ENCODE measurements at regions not wholly inside any gene's neighbourhood (a gene's known extent, or its start where the extent isn't known, plus 50 kb on each side); places are given as distances from the start of the nearest gene placed in this dataset.
A peak's percentile ranks its signal among the peaks of the same experiment; 100 is the strongest.

DNA sequence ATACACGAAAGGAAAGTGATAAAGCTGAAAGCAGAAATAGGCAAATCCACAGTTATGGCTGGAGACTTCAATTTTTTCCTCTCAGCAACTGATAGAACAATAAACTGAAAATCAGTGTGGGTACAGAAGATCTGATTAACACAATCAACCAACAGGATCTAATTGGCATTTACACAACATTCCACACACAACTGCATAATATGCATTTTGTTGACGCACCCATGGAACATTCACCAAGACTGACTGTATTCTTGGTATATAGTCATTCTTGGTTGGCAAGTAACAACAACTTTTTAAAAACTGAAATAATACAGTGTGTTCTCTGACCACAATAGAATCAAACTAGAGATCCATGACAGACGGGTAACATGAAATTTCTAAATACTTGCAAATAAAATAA lies 218.7 kb upstream of the S1PR3 start:
- peak overlapping the region; percentile 77 for H3K4me2 ChIP-seq
- WGBS (ENCODE audit: missing lambda C conversion rate): 64% methylated on average over 3 of the region's 3 CpGs
- peak overlapping the region; percentile 76 to 99 for H3K27ac ChIP-seq
- ChIA-PET CTCF (no interaction called here), POLR2A (no interaction called here)
- no peak for DNase-seq (ENCODE audit: low read depth in 1 of 2, low spot score in 1 of 2)
- H3K4me1 ChIP-seq: peaks cover 67% of the 10 kb centered on the region
- no peaks in the 10 kb centered on the region for H3K9me3 ChIP-seq
- no peak for ATAC-seq
- TF ChIP-seq POLR2AphosphoS2 (conservative IDR thresholded peaks at IDR 0.05; ENCODE audit: low read length) (no peak), TP53 (CRISPR knock-in tag; IDR thresholded peaks at IDR 0.05) (no peak), BHLHE40 (IDR thresholded peaks at IDR 0.05; ENCODE audit: low read depth, low read length) (no peak), HOXA7 (CRISPR knock-in tag; IDR thresholded peaks at IDR 0.05) (no peak), RAD21 (conservative IDR thresholded peaks at IDR 0.05 in 1 of 2, IDR thresholded peaks at IDR 0.05 in 1 of 2) (no peak), NR3C1 (IDR thresholded peaks at IDR 0.05) (no peak), JUNB (IDR thresholded peaks at IDR 0.05) (no peak), SREBF2 (IDR thresholded peaks at IDR 0.05) (no peak), CEBPB (IDR thresholded peaks at IDR 0.05) (no peak), POLR2A (IDR thresholded peaks at IDR 0.05; ENCODE audit: low read length) (no peak), RFX5 (IDR thresholded peaks at IDR 0.05) (no peak), SMC3 (IDR thresholded peaks at IDR 0.05) (no peak), KDM5A (IDR thresholded peaks at IDR 0.05) (no peak), FOXS1 (CRISPR knock-in tag; IDR thresholded peaks at IDR 0.05) (no peak), RCOR1 (IDR thresholded peaks at IDR 0.05; ENCODE audit: low read depth, low read length) (no peak), EHMT2 (IDR thresholded peaks at IDR 0.05; ENCODE audit: low read depth) (no peak), CBX8 (IDR thresholded peaks at IDR 0.05) (no peak), KDM1A (IDR thresholded peaks at IDR 0.05; ENCODE audit: low read depth) (no peak)
- TF ChIP-seq, protein P1, sequence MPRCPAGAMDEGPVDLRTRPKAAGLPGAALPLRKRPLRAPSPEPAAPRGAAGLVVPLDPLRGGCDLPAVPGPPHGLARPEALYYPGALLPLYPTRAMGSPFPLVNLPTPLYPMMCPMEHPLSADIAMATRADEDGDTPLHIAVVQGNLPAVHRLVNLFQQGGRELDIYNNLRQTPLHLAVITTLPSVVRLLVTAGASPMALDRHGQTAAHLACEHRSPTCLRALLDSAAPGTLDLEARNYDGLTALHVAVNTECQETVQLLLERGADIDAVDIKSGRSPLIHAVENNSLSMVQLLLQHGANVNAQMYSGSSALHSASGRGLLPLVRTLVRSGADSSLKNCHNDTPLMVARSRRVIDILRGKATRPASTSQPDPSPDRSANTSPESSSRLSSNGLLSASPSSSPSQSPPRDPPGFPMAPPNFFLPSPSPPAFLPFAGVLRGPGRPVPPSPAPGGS (IDR thresholded peaks at IDR 0.05): no peak
- TF ChIP-seq, protein P2, sequence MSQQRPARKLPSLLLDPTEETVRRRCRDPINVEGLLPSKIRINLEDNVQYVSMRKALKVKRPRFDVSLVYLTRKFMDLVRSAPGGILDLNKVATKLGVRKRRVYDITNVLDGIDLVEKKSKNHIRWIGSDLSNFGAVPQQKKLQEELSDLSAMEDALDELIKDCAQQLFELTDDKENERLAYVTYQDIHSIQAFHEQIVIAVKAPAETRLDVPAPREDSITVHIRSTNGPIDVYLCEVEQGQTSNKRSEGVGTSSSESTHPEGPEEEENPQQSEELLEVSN (IDR thresholded peaks at IDR 0.05; ENCODE audit: borderline replicate concordance, low read depth): no peak
- no peak for FAIRE-seq
- H3K4me3 ChIP-seq: no peak overlapping the region

DNA sequence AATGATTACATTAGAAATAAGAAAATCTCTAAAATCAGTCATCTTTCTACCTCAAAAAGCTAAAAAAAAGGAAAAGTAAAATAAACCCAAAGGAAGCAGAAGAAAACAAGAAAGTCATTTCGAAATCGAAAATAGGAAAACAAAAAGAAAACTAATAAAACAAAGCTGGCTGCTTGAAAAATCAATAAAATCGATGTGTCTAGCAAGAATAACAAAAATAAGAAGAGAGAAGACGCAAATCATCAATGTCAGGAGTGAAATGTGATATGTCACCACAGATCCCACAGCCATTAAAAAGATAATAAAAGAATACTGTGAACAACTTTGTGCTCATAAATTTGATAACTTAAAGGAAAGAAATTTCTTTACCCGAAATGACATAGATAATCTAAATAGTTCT lies 218.1 kb upstream of the S1PR3 start:
- POLR2A ChIA-PET: no interaction called here
- CTCF ChIA-PET: no interaction called here
- Histone ChIP-seq H3K4me3 (no peak overlapping the region), H3K9me3 (no peaks in the 10 kb centered on the region), H3K27ac (peak overlapping the region; percentile 66 to 99), H3K4me2 (peak overlapping the region; percentile 77), H3K4me1 (peaks cover 73% of the 10 kb centered on the region)
- no peak for ATAC-seq
- FAIRE-seq: no peak
- 33% methylated on average over 5 of the region's 5 CpGs for WGBS (ENCODE audit: missing lambda C conversion rate)
- TF ChIP-seq, protein P3, sequence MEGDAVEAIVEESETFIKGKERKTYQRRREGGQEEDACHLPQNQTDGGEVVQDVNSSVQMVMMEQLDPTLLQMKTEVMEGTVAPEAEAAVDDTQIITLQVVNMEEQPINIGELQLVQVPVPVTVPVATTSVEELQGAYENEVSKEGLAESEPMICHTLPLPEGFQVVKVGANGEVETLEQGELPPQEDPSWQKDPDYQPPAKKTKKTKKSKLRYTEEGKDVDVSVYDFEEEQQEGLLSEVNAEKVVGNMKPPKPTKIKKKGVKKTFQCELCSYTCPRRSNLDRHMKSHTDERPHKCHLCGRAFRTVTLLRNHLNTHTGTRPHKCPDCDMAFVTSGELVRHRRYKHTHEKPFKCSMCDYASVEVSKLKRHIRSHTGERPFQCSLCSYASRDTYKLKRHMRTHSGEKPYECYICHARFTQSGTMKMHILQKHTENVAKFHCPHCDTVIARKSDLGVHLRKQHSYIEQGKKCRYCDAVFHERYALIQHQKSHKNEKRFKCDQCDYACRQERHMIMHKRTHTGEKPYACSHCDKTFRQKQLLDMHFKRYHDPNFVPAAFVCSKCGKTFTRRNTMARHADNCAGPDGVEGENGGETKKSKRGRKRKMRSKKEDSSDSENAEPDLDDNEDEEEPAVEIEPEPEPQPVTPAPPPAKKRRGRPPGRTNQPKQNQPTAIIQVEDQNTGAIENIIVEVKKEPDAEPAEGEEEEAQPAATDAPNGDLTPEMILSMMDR (IDR thresholded peaks at IDR 0.05): no peak
- no peak for TF ChIP-seq GATA3 (IDR thresholded peaks at IDR 0.05; ENCODE audit: borderline replicate concordance)
- no peak for TF ChIP-seq KDM1A (IDR thresholded peaks at IDR 0.05; ENCODE audit: low read depth)
- no peak for TF ChIP-seq SMC3 (IDR thresholded peaks at IDR 0.05)
- TF ChIP-seq EP300 (IDR thresholded peaks at IDR 0.05): no peak
- no peak for TF ChIP-seq CBX2 (IDR thresholded peaks at IDR 0.05; ENCODE audit: borderline replicate concordance, low read depth)
- TF ChIP-seq NR3C1 (IDR thresholded peaks at IDR 0.05): no peak
- TF ChIP-seq CEBPB (IDR thresholded peaks at IDR 0.05): no peak
- no peak for TF ChIP-seq RAD21 (conservative IDR thresholded peaks at IDR 0.05 in 1 of 2, IDR thresholded peaks at IDR 0.05 in 1 of 2)
- no peak for TF ChIP-seq FOXS1 (CRISPR knock-in tag; IDR thresholded peaks at IDR 0.05)
- TF ChIP-seq EHMT2 (IDR thresholded peaks at IDR 0.05; ENCODE audit: low read depth): no peak
- TF ChIP-seq MYC (IDR thresholded peaks at IDR 0.05; ENCODE audit: borderline replicate concordance, low read length): no peak
- no peak for TF ChIP-seq FOSL2 (IDR thresholded peaks at IDR 0.05)
- TF ChIP-seq FOSL2 (CRISPR knock-in tag; IDR thresholded peaks at IDR 0.05): no peak
- TF ChIP-seq ZNF302 (CRISPR knock-in tag; IDR thresholded peaks at IDR 0.05): no peak
- DNase-seq (ENCODE audit: low read depth in 1 of 2, low spot score in 1 of 2): no peak
